ENCODE measurements at regions not wholly inside any gene's neighbourhood (a gene's known extent, or its start where the extent isn't known, plus 50 kb on each side); places are given as distances from the start of the nearest gene placed in this dataset.

- FAIRE-seq (no peak), ATAC-seq (no peak), DNase-seq (ENCODE audit: low spot score) (no peak)
- H3K4me1 ChIP-seq (ENCODE audit: insufficient read depth, low read length), result no peaks in the 10 kb centered on the region
- 2% methylated on average over 5 of the region's 5 CpGs for WGBS (ENCODE audit: low lambda C conversion rate)
- H4K20me1 ChIP-seq (ENCODE audit: insufficient read depth, low read length), result no peaks in the 10 kb centered on the region
- H3K36me3 ChIP-seq (replicated peaks in 1 of 2; ENCODE audit: control insufficient read depth in 1 of 2, insufficient read depth in 2 of 2, low read length in 2 of 2), result no peaks in the 10 kb centered on the region
- ChIA-PET CTCF (ENCODE audit: low intra/inter-chr PET ratio, low total read pairs) (no interaction called here), POLR2A (no interaction called here)
- H3K79me2 ChIP-seq (ENCODE audit: insufficient read depth, low read length), result no peaks in the 10 kb centered on the region
- intact Hi-C loops (cut with micrococcal nuclease; ENCODE audit: unreplicated experiment), result no loop called here
- BruUV-seq (replicated peaks), result no TSS peak
- no peak overlapping the region for H3K4me2 ChIP-seq (ENCODE audit: low read depth, low read length)
- H3K27ac ChIP-seq (ENCODE audit: extremely low read length, insufficient read depth, low read length), result no peak overlapping the region
- in situ Hi-C loops (cut with HindIII; ENCODE audit: extremely low pct_ligation_motif_present, low pct_unique_long_range_greater_than_20kb), result no loop called here
- no peak overlapping the region for H3K4me3 ChIP-seq (replicated peaks in 1 of 3; ENCODE audit: insufficient read depth in 1 of 3, low read depth in 2 of 3, low read length in 3 of 3)
- no peak overlapping the region for H2AFZ ChIP-seq (ENCODE audit: low read length)
- H3K27me3 ChIP-seq (ENCODE audit: control insufficient read depth in 1 of 2, insufficient read depth in 2 of 2, low read length in 2 of 2), result no peaks in the 10 kb centered on the region
- H3K9me3 ChIP-seq (ENCODE audit: low read length), result peaks cover 97% of the 10 kb centered on the region
- no peak overlapping the region for H3K9ac ChIP-seq (ENCODE audit: insufficient read depth, low read depth, low read length)
- TF ChIP-seq HNF4A (CRISPR knock-in tag; IDR thresholded peaks at IDR 0.05) (no peak), ATF7 (IDR thresholded peaks at IDR 0.05) (no peak), ATF7 (CRISPR knock-in tag; IDR thresholded peaks at IDR 0.05) (no peak), ONECUT2 (CRISPR knock-in tag; IDR thresholded peaks at IDR 0.05) (no peak)
- TF ChIP-seq, protein P1, sequence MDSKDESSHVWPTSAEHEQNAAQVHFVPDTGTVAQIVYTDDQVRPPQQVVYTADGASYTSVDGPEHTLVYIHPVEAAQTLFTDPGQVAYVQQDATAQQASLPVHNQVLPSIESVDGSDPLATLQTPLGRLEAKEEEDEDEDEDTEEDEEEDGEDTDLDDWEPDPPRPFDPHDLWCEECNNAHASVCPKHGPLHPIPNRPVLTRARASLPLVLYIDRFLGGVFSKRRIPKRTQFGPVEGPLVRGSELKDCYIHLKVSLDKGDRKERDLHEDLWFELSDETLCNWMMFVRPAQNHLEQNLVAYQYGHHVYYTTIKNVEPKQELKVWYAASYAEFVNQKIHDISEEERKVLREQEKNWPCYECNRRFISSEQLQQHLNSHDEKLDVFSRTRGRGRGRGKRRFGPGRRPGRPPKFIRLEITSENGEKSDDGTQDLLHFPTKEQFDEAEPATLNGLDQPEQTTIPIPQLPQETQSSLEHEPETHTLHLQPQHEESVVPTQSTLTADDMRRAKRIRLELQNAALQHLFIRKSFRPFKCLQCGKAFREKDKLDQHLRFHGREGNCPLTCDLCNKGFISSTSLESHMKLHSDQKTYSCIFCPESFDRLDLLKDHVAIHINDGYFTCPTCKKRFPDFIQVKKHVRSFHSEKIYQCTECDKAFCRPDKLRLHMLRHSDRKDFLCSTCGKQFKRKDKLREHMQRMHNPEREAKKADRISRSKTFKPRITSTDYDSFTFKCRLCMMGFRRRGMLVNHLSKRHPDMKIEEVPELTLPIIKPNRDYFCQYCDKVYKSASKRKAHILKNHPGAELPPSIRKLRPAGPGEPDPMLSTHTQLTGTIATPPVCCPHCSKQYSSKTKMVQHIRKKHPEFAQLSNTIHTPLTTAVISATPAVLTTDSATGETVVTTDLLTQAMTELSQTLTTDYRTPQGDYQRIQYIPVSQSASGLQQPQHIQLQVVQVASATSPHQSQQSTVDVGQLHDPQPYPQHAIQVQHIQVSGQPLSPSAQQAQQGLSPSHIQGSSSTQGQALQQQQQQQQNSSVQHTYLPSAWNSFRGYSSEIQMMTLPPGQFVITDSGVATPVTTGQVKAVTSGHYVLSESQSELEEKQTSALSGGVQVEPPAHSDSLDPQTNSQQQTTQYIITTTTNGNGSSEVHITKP (CRISPR knock-in tag; IDR thresholded peaks at IDR 0.05; ENCODE audit: low read depth), result no peak
These were observed 693.3 kb upstream of the KLHL29 start for GRCh38 chr2:22691666-22692065.

- CTCF ChIA-PET (ENCODE audit: low intra/inter-chr PET ratio, low total read pairs), result no interaction called here
- WGBS (ENCODE audit: low lambda C conversion rate), result 10% methylated on average over 2 of the region's 2 CpGs
- no peak for FAIRE-seq
- in situ Hi-C loops (cut with HindIII; ENCODE audit: extremely low pct_ligation_motif_present, low pct_unique_long_range_greater_than_20kb), result no loop called here
- H2AFZ ChIP-seq (ENCODE audit: low read length), result no peak overlapping the region
- H3K27me3 ChIP-seq (ENCODE audit: control insufficient read depth in 1 of 2, insufficient read depth in 2 of 2, low read length in 2 of 2), result no peaks in the 10 kb centered on the region
- intact Hi-C loops (cut with micrococcal nuclease; ENCODE audit: unreplicated experiment), result no loop called here
- no peak for TF ChIP-seq GPN1 (CRISPR knock-in tag; IDR thresholded peaks at IDR 0.05; ENCODE audit: borderline replicate concordance)
- TF ChIP-seq, protein P2, sequence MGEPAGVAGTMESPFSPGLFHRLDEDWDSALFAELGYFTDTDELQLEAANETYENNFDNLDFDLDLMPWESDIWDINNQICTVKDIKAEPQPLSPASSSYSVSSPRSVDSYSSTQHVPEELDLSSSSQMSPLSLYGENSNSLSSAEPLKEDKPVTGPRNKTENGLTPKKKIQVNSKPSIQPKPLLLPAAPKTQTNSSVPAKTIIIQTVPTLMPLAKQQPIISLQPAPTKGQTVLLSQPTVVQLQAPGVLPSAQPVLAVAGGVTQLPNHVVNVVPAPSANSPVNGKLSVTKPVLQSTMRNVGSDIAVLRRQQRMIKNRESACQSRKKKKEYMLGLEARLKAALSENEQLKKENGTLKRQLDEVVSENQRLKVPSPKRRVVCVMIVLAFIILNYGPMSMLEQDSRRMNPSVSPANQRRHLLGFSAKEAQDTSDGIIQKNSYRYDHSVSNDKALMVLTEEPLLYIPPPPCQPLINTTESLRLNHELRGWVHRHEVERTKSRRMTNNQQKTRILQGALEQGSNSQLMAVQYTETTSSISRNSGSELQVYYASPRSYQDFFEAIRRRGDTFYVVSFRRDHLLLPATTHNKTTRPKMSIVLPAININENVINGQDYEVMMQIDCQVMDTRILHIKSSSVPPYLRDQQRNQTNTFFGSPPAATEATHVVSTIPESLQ (CRISPR knock-in tag; conservative IDR thresholded peaks at IDR 0.05), result no peak
- TF ChIP-seq AHR (CRISPR knock-in tag; IDR thresholded peaks at IDR 0.05), result no peak
- TF ChIP-seq SMARCE1 (IDR thresholded peaks at IDR 0.05; ENCODE audit: borderline replicate concordance), result no peak
- TF ChIP-seq NFE2 (CRISPR knock-in tag; IDR thresholded peaks at IDR 0.05), result no peak
- TF ChIP-seq SP1 (IDR thresholded peaks at IDR 0.05), result no peak
- no peak for TF ChIP-seq SP1 (CRISPR knock-in tag; IDR thresholded peaks at IDR 0.05)
- no peak for TF ChIP-seq EHMT2 (IDR thresholded peaks at IDR 0.05; ENCODE audit: borderline replicate concordance, low read depth, low read length)
- no peak for TF ChIP-seq HDAC1 (CRISPR knock-in tag; IDR thresholded peaks at IDR 0.05)
- H4K20me1 ChIP-seq (ENCODE audit: insufficient read depth, low read length), result no peaks in the 10 kb centered on the region
- no peak for ATAC-seq
- no peak overlapping the region for H3K9ac ChIP-seq (ENCODE audit: insufficient read depth, low read depth, low read length)
- no peaks in the 10 kb centered on the region for H3K36me3 ChIP-seq (replicated peaks in 1 of 2; ENCODE audit: control insufficient read depth in 1 of 2, insufficient read depth in 2 of 2, low read length in 2 of 2)
- H3K4me1 ChIP-seq (ENCODE audit: insufficient read depth, low read length), result no peaks in the 10 kb centered on the region
- no TSS peak for BruUV-seq (replicated peaks)
- POLR2A ChIA-PET, result no interaction called here
- H3K9me3 ChIP-seq (ENCODE audit: low read length), result peaks cover 96% of the 10 kb centered on the region
- no peak for DNase-seq (ENCODE audit: low spot score)
- no peak overlapping the region for H3K27ac ChIP-seq (ENCODE audit: extremely low read length, insufficient read depth, low read length)
- no peak overlapping the region for H3K4me2 ChIP-seq (ENCODE audit: low read depth, low read length)
- H3K4me3 ChIP-seq (replicated peaks in 1 of 3; ENCODE audit: insufficient read depth in 1 of 3, low read depth in 2 of 3, low read length in 3 of 3), result no peak overlapping the region
- H3K79me2 ChIP-seq (ENCODE audit: insufficient read depth, low read length), result no peaks in the 10 kb centered on the region
These were observed 692.2 kb upstream of the KLHL29 start for GRCh38 chr2:22692746-22693145.

Measured in HepG2 (cell line).